Panc1 (cell line): ENCODE measurements at regions not wholly inside any gene's neighbourhood (a gene's known extent, or its start where the extent isn't known, plus 50 kb on each side); places are given as distances from the start of the nearest gene placed in this dataset.

ENCODE experiments used
- CTCF ChIP-seq: fragments of 450-650 bp; IDR thresholded peaks from 2 replicates; pipeline ENCODE4 v1.5.1; 2017; ENCODE audit warnings: mild to moderate bottlenecking
- POLR2AphosphoS5 ChIP-seq: IDR thresholded peaks from 2 replicates; pipeline ENCODE4 v1.6.1; 2012; ENCODE audit warnings: mild to moderate bottlenecking, low read depth, low read length, moderate library complexity
- REST ChIP-seq, 2 experiments: IDR thresholded peaks; 2 replicates each; pipeline ENCODE4 v1.6.1; 2011 to 2012; ENCODE audit warnings: low read depth in 2 of 2, control low read depth in 1 of 2, low read length in 1 of 2, mild to moderate bottlenecking in 1 of 2, moderate library complexity in 1 of 2; ENCODE audit not compliant: insufficient read depth in 1 of 2
- SIN3A ChIP-seq: IDR thresholded peaks from 2 replicates; pipeline ENCODE4 v1.6.1; 2012; ENCODE audit warnings: low read depth, mild to moderate bottlenecking, low read length, moderate library complexity, borderline replicate concordance; ENCODE audit not compliant: insufficient read depth
- TCF7L2 ChIP-seq: IDR thresholded peaks from 2 replicates; pipeline ENCODE4 v1.6.1; 2011; ENCODE audit warnings: mild to moderate bottlenecking, low read depth, low read length, inconsistent platforms

- no peak for TF ChIP-seq POLR2AphosphoS5
- TF ChIP-seq CTCF = no peak
- no peak for TF ChIP-seq REST (IDR thresholded peaks at IDR 0.05; ENCODE audit: insufficient read depth in 1 of 2, low read depth in 2 of 2, low read length in 1 of 2)
- no peak for TF ChIP-seq TCF7L2
- TF ChIP-seq SIN3A = no peak
These were observed 894.9 kb upstream of the CTNND2 start for GRCh38 chr5:12799165-12799564.
